Activated T-cell treated with anti-CD3 and anti-CD28 coated beads, Interleukin-2, amount 50 U/mL, for 24 hours (primary cell): ENCODE measurements at regions not wholly inside any gene's neighbourhood (a gene's known extent, or its start where the extent isn't known, plus 50 kb on each side); places are given as distances from the start of the nearest gene placed in this dataset.

ENCODE experiments used
- DNase-seq: peaks from one replicate; pipeline ENCODE4 v3.0.0-alpha.2; 2020
- H3K27ac Mint-ChIP-seq: 2 replicates; pipeline ENCODE4 v1.8.0; 2020; ENCODE audit warnings: mild to moderate bottlenecking, mixed read lengths
- H3K27me3 Mint-ChIP-seq: 2 replicates; pipeline ENCODE4 v1.8.0; 2020; ENCODE audit warnings: mixed read lengths
- H3K36me3 Mint-ChIP-seq: 2 replicates; pipeline ENCODE4 v1.8.0; 2020; ENCODE audit warnings: low read depth, mixed read lengths
- H3K4me1 Mint-ChIP-seq: 2 replicates; pipeline ENCODE4 v1.8.0; 2020; ENCODE audit warnings: low read depth, mixed read lengths
- H3K4me3 Mint-ChIP-seq: 2 replicates; pipeline ENCODE4 v1.8.0; 2020; ENCODE audit warnings: mild to moderate bottlenecking, moderate library complexity, mixed read lengths
- H3K9me3 Mint-ChIP-seq: 2 replicates; pipeline ENCODE4 v1.8.0; 2020; ENCODE audit warnings: mixed read lengths

GRCh38 chr10:4007771-4008170 lies 222.8 kb upstream of the KLF6 start:
- DNase-seq: no peak
- Mint-ChIP-seq H3K9me3 (no peaks in the 10 kb centered on the region), H3K4me3 (no peak overlapping the region), H3K4me1 (peaks cover 12% of the 10 kb centered on the region), H3K36me3 (no peaks in the 10 kb centered on the region), H3K27ac (no peak overlapping the region), H3K27me3 (no peaks in the 10 kb centered on the region)

- Mint-ChIP-seq H3K9me3 (no peaks in the 10 kb centered on the region), H3K4me1 (peaks cover 9% of the 10 kb centered on the region), H3K4me3 (no peak overlapping the region), H3K36me3 (no peaks in the 10 kb centered on the region), H3K27me3 (no peaks in the 10 kb centered on the region), H3K27ac (no peak overlapping the region)
- no peak for DNase-seq
Measured at GRCh38 chr10:4006858-4007257, 221.8 kb upstream of the KLF6 start.

GRCh38 chr10:4006051-4006450 lies 221.0 kb upstream of the KLF6 start:
- Mint-ChIP-seq H3K4me1 (peaks cover 9% of the 10 kb centered on the region), H3K4me3 (no peak overlapping the region), H3K27me3 (no peaks in the 10 kb centered on the region), H3K36me3 (no peaks in the 10 kb centered on the region), H3K9me3 (peaks cover 2% of the 10 kb centered on the region), H3K27ac (no peak overlapping the region)
- DNase-seq: no peak

- Mint-ChIP-seq H3K4me1 (peaks cover 9% of the 10 kb centered on the region), H3K27me3 (no peaks in the 10 kb centered on the region), H3K36me3 (no peaks in the 10 kb centered on the region), H3K4me3 (no peak overlapping the region), H3K9me3 (peaks cover 10% of the 10 kb centered on the region), H3K27ac (no peak overlapping the region)
- DNase-seq: no peak
Measured at GRCh38 chr10:4004990-4005389, 220.0 kb upstream of the KLF6 start.

- peaks cover 13% of the 10 kb centered on the region for H3K9me3 Mint-ChIP-seq
- no peak overlapping the region for H3K4me3 Mint-ChIP-seq
- H3K27ac Mint-ChIP-seq: no peak overlapping the region
- no peaks in the 10 kb centered on the region for H3K27me3 Mint-ChIP-seq
- H3K4me1 Mint-ChIP-seq: peaks cover 9% of the 10 kb centered on the region
- H3K36me3 Mint-ChIP-seq: no peaks in the 10 kb centered on the region
- no peak for DNase-seq
Measured at GRCh38 chr10:4004144-4004543, 219.1 kb upstream of the KLF6 start.

GRCh38 chr10:4003348-4003973 lies 218.5 kb upstream of the KLF6 start:
- H3K4me1 Mint-ChIP-seq: peaks cover 9% of the 10 kb centered on the region
- H3K36me3 Mint-ChIP-seq: no peaks in the 10 kb centered on the region
- DNase-seq: no peak
- H3K27me3 Mint-ChIP-seq: no peaks in the 10 kb centered on the region
- H3K9me3 Mint-ChIP-seq: peaks cover 16% of the 10 kb centered on the region
- H3K27ac Mint-ChIP-seq: no peak overlapping the region
- no peak overlapping the region for H3K4me3 Mint-ChIP-seq

- Mint-ChIP-seq H3K36me3 (no peaks in the 10 kb centered on the region), H3K27ac (no peak overlapping the region), H3K4me1 (peaks cover 11% of the 10 kb centered on the region), H3K9me3 (peaks cover 16% of the 10 kb centered on the region), H3K27me3 (no peaks in the 10 kb centered on the region), H3K4me3 (no peak overlapping the region)
- DNase-seq: no peak
Measured at GRCh38 chr10:4001811-4002210, 216.8 kb upstream of the KLF6 start.

- no peak overlapping the region for H3K27ac Mint-ChIP-seq
Measured at GRCh38 chr10:3999642-4000041, 214.6 kb upstream of the KLF6 start.

GRCh38 chr10:3996697-3997096 lies 211.7 kb upstream of the KLF6 start:
- Mint-ChIP-seq H3K4me3 (no peak overlapping the region), H3K9me3 (peaks cover 16% of the 10 kb centered on the region), H3K36me3 (no peaks in the 10 kb centered on the region), H3K4me1 (peaks cover 10% of the 10 kb centered on the region), H3K27me3 (no peaks in the 10 kb centered on the region), H3K27ac (no peak overlapping the region)
- DNase-seq: no peak

More at GRCh38 chr10:3999642-4000041, 214.6 kb upstream of the KLF6 start:
- H3K27me3 Mint-ChIP-seq: no peaks in the 10 kb centered on the region
- no peaks in the 10 kb centered on the region for H3K36me3 Mint-ChIP-seq
- no peak for DNase-seq
- H3K9me3 Mint-ChIP-seq: peaks cover 16% of the 10 kb centered on the region
- no peak overlapping the region for H3K4me3 Mint-ChIP-seq
- H3K4me1 Mint-ChIP-seq: peaks cover 17% of the 10 kb centered on the region

- Mint-ChIP-seq H3K4me1 (peaks cover 10% of the 10 kb centered on the region), H3K27ac (no peak overlapping the region)
- no peak for DNase-seq
Measured at GRCh38 chr10:3995302-3996210, 210.5 kb upstream of the KLF6 start.

GRCh38 chr10:3992382-3993178 lies 207.6 kb upstream of the KLF6 start:
- Mint-ChIP-seq H3K27me3 (no peaks in the 10 kb centered on the region), H3K4me3 (no peak overlapping the region), H3K36me3 (no peaks in the 10 kb centered on the region), H3K4me1 (peaks cover 12% of the 10 kb centered on the region), H3K9me3 (no peaks in the 10 kb centered on the region), H3K27ac (no peak overlapping the region)
- DNase-seq: no peak

More at GRCh38 chr10:3995302-3996210, 210.5 kb upstream of the KLF6 start:
- no peak overlapping the region for H3K4me3 Mint-ChIP-seq
- H3K36me3 Mint-ChIP-seq: no peaks in the 10 kb centered on the region
- H3K9me3 Mint-ChIP-seq: peaks cover 12% of the 10 kb centered on the region
- H3K27me3 Mint-ChIP-seq: no peaks in the 10 kb centered on the region

GRCh38 chr10:3990307-3990706 lies 205.3 kb upstream of the KLF6 start:
- Mint-ChIP-seq H3K4me3 (no peak overlapping the region), H3K9me3 (no peaks in the 10 kb centered on the region), H3K27ac (no peak overlapping the region), H3K27me3 (no peaks in the 10 kb centered on the region), H3K36me3 (no peaks in the 10 kb centered on the region), H3K4me1 (peaks cover 3% of the 10 kb centered on the region)
- DNase-seq: no peak

- Mint-ChIP-seq H3K4me1 (peaks cover 5% of the 10 kb centered on the region), H3K27ac (no peak overlapping the region), H3K36me3 (no peaks in the 10 kb centered on the region), H3K27me3 (no peaks in the 10 kb centered on the region), H3K4me3 (no peak overlapping the region), H3K9me3 (peaks cover 8% of the 10 kb centered on the region)
- DNase-seq: no peak
Measured at GRCh38 chr10:3987143-3987974, 202.3 kb upstream of the KLF6 start.
